ENCODE measurements at regions not wholly inside any gene's neighbourhood (a gene's known extent, or its start where the extent isn't known, plus 50 kb on each side); places are given as distances from the start of the nearest gene placed in this dataset.
"Not testable (repeated sequence)": the region's sequence is repeated elsewhere in the genome, so short reads cannot be mapped to it uniquely, and the experiment has no call there.

DNA sequence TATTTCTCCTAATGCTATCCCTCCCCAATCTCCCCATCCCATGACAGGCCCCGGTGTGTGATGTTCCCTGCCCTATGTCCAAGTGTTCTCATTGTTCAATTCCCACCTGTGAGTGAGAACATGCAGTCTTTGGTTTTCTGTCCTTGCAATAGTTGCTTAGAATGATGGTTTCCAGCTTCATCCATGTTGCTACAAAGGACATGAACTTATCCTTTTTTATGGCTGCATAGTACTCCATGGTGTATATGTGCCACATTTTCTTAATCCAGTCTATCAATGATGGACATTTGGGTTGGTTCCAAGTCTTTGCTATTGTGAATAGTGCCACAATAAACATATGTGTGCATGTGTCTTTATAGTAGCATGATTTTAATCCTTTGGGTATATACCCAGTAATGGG, 51.3 kb upstream of the RIOK2 start:
- DNase-seq (ENCODE audit: low read depth in 4 of 4, low spot score in 3 of 4) = not testable (repeated sequence)

DNA sequence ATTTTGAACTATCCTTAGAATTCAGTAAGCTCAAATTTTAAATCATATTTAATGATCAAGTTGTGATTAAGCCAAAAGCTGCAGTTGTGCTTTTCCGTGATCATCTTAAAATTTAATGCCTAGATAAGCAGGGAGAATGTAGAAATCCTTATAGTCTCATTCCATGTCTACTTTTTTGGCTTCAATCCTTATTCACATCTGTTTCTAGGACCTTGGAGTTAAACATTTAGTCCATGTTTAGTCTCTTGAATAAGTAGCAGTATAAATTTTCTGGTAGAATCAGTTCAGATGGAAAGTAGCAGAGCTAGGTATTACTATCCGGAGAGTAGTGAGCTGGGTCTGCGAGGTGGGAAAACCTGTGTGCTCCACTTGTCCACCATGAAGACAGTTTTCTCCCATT, 59.3 kb upstream of the RIOK2 start:
- DNase-seq (ENCODE audit: low read depth in 4 of 4, low spot score in 3 of 4) = no peak

DNA sequence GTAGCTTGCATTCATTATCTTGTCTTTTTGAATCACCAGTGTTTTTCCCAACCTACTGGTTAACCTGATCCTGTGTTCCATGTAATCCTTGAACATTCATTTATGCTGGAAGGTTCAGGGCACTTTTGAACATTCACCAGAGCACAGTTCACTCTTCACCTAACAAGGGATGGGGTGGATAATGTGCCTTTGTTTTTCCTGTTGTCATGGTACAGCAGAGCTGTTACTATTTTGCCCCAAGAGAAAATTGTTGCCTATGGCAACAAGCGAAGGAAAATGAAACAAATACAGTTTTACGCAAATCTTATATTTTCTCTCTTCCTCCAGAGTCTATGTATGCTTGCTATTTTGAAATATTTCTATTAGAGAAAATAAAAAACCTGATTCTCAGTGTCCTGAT, 60.3 kb upstream of the RIOK2 start:
- no peak for DNase-seq (ENCODE audit: low read depth in 4 of 4, low spot score in 3 of 4)

DNA sequence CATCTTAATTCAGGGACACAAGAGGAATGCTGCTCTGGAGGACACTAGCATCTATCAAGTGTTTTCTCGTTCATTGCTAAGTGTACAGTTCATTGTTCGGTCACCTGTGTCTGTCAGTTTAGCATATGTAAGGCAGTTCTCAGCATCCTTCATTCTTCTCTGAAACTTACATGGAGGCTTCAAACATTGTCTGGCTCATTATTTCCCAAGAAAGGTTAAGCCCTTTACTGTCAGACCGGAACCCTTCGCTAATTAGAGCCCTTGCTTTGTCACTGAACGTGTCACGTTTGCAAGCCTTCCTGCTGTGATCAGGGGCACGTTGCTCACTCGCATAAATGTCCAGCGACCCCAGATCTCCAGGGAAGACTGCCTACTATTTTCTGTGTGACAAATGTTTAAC, 62.3 kb upstream of the RIOK2 start:
- peak in 1 of 4 donors; percentile 15 for DNase-seq (ENCODE audit: low read depth in 4 of 4, low spot score in 3 of 4)

DNA sequence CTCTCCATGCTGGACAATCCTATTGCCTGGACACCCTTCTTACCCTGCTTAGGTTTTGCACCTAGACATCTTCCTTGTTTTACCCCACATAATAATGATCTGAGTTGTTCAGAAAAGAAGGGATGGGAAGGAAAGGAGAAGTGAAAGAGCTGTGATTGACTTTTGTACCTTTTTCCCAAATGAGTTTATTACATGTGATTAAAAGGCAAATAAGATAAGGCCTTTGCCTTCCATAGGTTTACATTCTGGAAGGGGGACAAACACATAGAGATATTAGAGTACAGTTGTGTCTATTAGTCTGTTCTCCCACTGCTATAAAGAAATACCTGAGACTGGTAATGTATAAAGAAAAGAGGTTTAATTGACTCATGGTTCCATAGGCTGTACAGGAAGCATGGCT, 67.1 kb upstream of the RIOK2 start:
- DNase-seq (ENCODE audit: low read depth in 4 of 4, low spot score in 3 of 4) = no peak

DNA sequence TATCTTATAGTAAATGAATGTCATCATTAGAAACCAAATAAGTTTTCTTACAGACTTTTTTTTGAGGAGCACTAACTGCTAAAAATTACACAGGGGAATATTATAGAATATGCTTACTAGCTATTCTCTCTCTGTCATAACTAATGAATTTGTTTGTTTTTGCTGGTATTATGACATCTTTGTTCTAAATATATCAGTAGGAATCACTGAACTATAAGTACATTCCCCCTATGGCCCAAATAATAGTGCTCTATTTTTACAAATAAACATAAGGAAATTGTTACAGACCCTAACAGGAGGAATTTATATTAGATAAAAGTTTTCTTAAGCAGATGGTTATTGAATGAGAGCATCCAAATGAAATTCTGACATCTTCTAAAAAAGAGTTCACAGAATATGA, 83.0 kb upstream of the RIOK2 start:
- DNase-seq (ENCODE audit: low read depth in 4 of 4, low spot score in 3 of 4) = no peak

DNA sequence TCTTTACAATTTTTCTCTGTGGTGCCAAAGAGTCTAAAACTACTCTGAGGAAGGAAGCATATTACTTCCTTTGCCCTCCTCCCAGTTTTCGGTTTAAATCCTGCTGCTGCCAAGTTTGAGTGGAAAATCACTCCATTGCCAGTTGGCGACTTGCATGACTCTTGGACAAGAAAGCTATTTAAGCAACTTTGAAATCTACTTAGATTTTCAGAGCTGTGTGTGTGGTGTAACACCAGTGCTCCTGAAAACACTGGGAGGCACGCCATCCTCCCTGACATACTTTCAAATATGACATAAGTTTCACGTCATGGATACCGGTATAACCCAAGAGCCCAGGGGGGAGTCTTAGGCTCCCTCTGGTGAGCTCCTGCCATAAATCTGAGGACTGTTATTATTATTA, 83.5 kb upstream of the RIOK2 start:
- DNase-seq (ENCODE audit: low read depth in 4 of 4, low spot score in 3 of 4) = no peak

DNA sequence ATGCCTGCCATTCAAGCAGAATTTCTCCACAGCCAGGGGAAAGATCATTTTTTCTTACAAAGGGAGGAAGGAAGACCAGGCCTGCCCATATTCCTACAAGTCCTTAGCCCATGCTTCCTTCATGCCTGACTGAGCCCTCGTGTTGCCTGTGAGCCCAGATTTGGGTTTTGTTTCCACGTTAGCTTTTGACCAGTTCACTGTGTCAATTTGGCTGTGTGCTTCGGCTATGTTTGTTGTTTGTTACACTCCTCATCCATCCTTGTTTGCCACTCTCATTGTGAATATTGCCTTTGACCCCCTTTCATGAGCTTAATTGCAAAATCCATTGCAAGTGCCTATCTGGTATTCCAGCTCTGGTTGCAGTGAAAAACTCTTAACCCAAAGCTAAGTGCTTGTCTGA, 84.7 kb upstream of the RIOK2 start:
- no peak for DNase-seq (ENCODE audit: low read depth in 4 of 4, low spot score in 3 of 4)

DNA sequence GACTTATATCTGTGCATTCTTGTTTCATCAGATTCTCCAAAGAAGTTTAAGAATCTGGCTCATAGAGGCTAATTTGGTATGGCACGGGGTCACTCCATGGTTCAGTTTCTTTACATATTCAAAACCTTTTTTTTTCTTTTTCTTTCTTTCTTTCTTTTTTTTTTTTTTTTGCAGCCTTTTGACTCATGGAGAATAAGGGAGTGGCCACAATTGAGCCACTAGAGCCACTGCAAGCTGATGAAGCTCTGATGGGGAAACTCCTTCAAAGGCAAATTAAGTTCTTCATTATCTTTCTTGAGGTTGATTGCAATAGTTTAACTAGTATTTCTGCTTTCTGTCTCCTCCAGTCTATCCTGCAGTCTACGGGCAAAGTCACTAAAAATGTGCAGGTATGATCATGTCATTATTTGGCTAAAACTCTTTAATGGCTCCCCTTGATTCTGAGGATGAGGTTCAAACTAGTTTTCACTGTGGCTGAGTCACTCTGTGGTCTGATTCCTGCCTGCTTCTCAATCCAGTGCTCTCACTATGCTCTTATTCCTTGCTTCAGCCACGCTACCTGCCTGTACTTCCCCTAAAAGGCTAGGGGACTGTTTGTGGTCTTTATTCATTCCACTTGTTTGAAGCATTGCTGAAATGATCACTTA, 93.5 kb upstream of the RIOK2 start:
- no peak for DNase-seq (ENCODE audit: low read depth in 4 of 4, low spot score in 3 of 4)

DNA sequence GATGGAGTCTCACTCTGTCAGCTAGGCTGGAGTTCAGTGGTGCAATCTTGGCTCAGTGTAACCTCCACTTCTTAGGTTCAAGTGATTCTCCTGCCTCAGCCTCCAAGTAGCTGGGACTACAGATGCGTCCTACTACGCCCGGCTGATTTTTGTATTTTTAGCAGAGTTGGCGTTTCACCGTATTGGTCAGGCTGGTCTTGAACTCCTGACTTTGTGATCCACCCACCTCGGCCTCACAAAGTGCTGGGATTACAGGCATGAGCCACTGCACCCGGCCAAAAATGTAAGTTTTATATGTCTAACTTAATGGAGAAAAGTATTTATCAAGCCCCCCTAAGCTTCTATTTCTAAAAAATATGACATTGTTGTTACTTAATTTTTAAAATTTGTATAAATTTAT, 98.2 kb upstream of the RIOK2 start:
- no peak for DNase-seq (ENCODE audit: low read depth in 4 of 4, low spot score in 3 of 4)

DNA sequence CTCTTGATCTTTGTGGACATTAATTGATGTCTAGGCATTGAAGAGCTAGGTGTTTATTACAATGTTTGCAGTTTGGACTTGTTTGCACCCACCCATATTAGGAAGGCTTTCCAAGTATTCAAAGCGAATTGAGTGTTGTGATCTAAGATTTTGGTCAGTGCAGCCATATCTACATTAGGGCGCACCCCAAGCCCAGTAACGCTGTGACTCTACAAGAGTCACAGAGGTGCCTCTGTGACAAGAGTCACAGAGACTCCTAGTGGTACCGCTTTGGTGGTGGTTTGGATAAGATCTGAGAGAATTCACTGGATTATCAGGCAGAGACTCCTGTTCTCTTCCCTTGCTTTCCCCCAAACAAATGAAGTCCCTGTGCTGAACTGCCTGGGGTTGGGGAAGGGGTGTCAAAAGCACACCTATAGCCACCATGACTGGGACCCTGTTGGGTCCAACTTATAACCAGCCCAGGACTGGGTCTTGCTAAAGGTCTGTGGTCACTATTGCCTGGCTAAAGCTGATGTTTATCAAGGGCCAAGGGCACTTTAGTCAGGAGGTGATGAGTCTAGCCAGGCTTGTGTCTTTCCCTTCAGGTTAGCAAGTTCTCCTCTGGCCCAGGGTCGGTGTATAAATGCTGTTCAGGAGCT, 114.1 kb upstream of the RIOK2 start:
- DNase-seq (ENCODE audit: low read depth in 4 of 4, low spot score in 3 of 4) = peak in 1 of 4 donors; percentile 19

DNA sequence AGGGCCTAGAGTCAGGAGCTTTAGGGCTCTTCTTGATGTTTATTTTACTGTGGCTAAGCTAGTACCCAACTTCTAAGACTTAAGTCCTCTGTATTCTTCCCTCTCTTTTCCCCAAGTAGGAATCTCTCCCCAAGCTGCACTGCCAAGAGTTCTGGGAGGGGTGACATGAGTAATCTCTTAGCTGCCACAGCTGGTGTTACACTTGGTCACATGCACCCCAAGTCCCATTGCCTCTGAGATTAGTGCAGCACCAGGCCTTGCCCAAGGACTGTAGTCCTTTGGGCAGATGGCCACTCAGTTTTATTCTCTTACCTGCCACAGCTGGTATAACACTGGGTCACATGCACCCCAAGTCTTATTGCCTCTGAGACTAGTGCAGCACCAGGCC, 114.7 kb upstream of the RIOK2 start:
- DNase-seq (ENCODE audit: low read depth in 4 of 4, low spot score in 3 of 4) = no peak

DNA sequence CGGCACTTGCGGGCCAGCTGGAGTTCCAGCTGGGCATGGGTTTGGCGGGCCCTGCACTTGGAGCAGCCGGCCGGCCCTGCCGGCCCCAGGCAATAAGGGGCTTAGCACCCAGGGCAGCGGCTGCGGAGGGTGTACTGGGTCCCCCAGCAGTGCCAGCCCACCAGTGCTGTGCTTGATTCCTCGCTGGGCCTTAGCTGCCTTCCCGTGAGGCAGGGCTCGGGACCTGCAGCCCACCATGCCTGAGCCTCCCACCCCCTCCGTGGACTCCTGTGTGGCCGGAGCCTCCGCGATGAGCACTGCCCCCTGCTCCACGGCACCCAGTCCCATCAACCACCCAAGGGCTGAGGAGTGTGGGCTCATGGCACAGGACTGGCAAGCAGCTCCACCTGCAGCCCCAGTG, 118.1 kb upstream of the RIOK2 start:
- DNase-seq (ENCODE audit: low read depth in 4 of 4, low spot score in 3 of 4) = not testable (repeated sequence)

DNA sequence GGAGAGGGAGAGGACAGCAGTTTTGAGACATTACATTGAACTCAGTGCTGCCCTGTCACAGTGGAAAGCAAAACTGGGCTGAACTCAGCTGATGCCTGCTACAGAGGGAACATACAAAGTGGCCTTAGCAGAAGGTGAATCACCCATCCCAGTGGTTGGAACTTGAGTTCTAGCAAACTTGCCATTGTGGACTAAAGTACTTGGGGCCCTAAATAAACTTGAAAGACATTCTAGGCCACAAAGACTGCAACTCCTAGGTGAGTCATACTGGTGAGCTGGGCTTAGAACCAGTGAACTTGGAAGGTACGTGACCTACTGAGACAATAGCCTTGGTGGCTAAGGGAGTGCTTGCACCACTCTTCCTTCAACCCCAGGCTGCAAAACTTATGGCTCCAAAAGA, 155.7 kb upstream of the RIOK2 start:
- DNase-seq (ENCODE audit: low read depth in 4 of 4, low spot score in 3 of 4) = no peak

DNA sequence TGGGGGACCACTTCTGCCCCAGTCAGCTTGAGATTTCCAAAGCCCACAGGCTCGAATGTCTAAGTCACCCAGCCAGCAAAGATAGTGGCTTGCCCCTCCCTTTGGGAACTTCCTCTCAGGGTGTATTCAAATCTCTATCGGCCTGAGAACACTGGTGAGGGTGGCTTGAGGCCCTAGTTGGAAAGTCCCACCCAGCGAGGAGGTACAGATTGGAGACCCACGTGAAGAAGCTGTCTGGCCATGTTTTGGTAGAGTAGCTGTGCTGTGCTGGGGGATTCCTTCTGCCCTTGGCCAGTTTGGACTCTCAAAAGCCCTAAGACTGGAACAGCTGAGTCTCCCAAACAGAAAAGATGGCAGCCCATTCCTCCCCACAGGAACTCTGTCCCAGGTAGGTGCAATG, 172.7 kb upstream of the RIOK2 start:
- DNase-seq (ENCODE audit: low read depth in 4 of 4, low spot score in 3 of 4) = no peak

DNA sequence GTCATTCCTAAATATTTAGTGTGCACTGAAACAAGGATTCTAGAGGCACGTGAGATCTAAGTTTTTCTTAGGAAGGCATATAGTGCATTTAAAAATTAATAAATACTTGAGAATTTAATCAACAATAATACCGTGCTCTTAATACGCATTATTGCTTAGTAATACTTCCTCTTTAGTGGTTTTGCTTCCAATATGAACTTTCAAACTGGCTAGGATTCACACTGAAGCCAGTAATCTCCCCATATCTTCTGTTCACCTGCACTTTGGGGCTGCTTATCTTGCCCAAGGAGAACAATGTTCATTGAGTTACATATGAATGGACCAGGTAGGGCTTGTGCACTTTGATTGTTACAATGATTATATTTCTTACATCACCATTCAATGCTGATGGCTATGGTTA, 180.5 kb upstream of the RIOK2 start:
- DNase-seq (ENCODE audit: low read depth in 4 of 4, low spot score in 3 of 4) = no peak

DNA sequence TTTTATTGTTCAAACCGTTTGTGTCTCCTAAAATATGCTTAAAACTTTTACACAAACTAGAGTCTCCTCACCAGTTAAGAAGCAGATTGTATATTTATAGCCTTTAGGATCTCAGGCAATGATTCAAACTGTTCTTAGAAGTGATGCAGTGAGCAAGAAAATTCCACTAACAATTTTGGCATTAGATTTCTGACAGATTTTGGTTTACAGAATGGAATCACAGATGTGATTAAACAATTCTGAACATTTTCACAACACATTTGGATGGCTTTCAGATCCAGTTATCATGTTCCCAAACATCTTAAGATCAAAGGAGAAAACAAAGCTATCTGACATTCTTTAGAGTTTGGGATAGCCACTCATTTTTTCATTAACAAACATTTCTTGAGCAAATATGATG, 181.7 kb upstream of the RIOK2 start:
- DNase-seq (ENCODE audit: low read depth in 4 of 4, low spot score in 3 of 4) = no peak

DNA sequence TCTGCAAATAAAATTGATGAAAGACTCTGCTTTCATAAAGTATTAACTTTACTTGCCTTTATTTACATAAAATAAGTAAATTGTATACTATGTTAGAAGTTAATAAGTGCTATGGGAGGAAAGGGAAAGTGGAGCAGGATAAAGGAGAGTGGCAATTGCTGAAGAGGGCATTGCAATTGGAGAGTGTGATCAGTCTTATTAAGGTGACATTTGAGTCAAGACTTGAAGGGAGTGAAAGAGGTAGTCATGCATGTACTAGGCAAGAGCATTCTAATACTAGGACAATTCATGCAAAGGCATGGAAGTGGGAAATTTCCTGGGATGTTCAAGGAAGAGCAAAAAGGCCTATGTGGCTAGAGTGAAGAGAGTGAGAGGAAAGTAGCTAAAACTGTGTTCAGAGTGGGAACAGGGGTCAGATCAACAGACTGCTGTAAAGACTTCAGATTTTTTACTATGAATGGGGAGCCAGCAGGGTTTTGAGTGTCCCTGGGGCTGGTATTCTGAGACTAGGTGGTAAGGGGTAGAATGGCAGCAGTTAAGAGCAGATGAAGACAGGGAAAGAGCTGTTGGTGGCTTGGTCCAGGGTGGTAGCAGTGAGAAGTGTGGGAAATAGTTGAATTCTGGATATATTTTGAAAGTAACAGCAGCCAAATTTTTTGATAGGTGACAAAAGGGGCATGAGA, 182.3 kb upstream of the RIOK2 start:
- peak in 1 of 4 donors; percentile 14 for DNase-seq (ENCODE audit: low read depth in 4 of 4, low spot score in 3 of 4)

DNA sequence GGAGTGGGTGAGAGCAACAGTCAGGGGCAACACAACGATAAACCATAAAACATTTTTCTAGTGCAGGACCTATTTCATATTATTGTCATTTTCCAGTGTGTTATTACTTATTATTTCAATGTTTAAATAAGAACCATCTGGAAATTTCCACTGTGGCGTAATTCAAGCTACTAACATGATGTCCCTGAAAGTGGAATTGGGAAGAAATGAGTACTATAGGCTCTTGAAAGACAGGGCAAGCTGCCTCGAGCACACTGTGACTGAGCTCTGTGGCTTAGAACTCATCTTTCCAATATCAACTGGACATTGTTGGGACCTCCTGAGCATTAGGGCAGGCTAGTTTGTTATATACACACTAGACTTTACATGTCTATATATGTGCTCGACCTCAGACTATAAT, 182.9 kb upstream of the RIOK2 start:
- no peak for DNase-seq (ENCODE audit: low read depth in 4 of 4, low spot score in 3 of 4)

DNA sequence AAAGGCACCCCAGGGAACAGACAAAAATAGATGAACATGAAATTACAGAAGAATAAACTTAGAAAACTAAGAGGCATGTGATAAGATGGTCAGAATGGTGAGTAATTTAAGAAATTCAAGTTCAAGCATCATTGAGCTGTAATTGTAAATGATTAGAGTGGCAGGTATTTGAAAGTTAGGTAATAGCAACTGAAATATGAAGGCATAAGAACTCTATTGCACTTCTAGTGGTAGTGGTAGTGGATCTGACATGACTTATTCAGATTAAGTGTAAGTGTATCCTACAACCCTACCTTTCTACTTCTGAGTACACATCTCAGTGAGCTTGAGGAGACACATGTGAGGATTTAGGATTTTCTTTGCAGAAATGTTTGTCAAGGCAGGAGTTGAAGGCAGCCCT, 192.9 kb upstream of the RIOK2 start:
- DNase-seq (ENCODE audit: low read depth in 4 of 4, low spot score in 3 of 4) = no peak

DNA sequence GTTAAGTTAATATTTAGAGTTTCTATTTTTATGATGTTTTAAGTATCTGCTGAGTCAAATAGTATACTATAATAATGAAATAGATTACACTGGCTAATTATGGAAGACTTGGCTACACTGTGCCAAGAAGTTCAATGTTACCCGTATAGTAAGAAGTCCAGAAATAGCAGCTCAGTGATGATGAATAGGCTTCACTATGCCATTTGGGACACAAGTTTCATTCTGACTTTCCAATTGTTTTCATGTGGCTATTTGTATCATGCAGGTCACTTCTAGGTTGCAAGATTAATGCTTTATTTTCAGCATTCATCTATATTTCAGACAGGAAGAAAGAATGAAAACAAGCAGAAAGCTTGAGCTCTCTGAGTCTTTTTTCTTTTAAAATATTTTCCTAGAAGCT, 194.5 kb upstream of the RIOK2 start:
- DNase-seq (ENCODE audit: low read depth in 4 of 4, low spot score in 3 of 4) = no peak

DNA sequence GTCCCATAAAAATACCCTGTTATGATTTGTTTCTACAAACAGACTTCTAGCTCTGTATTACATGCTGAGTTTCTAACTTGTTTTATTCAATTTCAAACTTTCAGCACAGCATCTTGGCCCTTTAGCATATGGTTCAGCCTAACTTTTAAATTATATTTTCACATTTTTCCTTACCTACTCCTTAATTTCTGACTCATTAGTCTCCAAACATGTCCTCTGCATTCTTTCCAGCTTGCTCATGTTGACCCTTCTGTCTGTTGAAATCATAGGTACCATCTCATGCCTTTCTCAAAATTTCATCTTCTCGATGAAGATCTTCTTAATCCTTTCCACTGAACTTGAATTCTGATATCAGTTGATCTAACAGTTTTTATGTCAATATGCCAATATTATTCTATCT, 200.9 kb upstream of the RIOK2 start:
- no peak for DNase-seq (ENCODE audit: low read depth in 4 of 4, low spot score in 3 of 4)

Measured in left renal pelvis (tissue), 4 donors.